ENCODE measurements at regions not wholly inside any gene's neighbourhood (a gene's known extent, or its start where the extent isn't known, plus 50 kb on each side); places are given as distances from the start of the nearest gene placed in this dataset.

GRCh38 chr4:1541449-1542225, 135.4 kb upstream of the NKX1-1 start:
- H3K27ac ChIP-seq (ENCODE audit: low read depth, low read length): no peak overlapping the region
- H3K4me1 Mint-ChIP-seq: peaks cover 3 to 17% (median 7%) of the 10 kb centered on the region in 4 donors
- CTCF ChIA-PET (ENCODE audit: partially characterized antibody): no interaction called here
- H3K4me1 ChIP-seq (ENCODE audit: insufficient read depth, low read length): peaks cover 16% of the 10 kb centered on the region
- H3K4me3 Mint-ChIP-seq: no peak overlapping the region
- H3K9me3 Mint-ChIP-seq: no peaks in the 10 kb centered on the region
- H3K9me3 ChIP-seq (ENCODE audit: control insufficient read depth in 1 of 2, low read length in 2 of 2): no peaks in the 10 kb centered on the region
- intact Hi-C loops (cut with micrococcal nuclease): no loop called here
- POLR2A ChIA-PET (ENCODE audit: partially characterized antibody): no interaction called here
- H3K27ac Mint-ChIP-seq: peak overlapping the region in 4 of 7 donors; percentile 38 to 74 (median 64)
- no peaks in the 10 kb centered on the region for H3K36me3 ChIP-seq (ENCODE audit: insufficient read depth, low read length)
- H3K36me3 Mint-ChIP-seq: no peaks in the 10 kb centered on the region
- H3K27me3 Mint-ChIP-seq: no peaks in the 10 kb centered on the region
- no peak overlapping the region for H3K4me3 ChIP-seq (ENCODE audit: low read length in 2 of 2)
- DNase-seq: no peak
- no peaks in the 10 kb centered on the region for H3K27me3 ChIP-seq (ENCODE audit: insufficient read depth, low read length)

DNA sequence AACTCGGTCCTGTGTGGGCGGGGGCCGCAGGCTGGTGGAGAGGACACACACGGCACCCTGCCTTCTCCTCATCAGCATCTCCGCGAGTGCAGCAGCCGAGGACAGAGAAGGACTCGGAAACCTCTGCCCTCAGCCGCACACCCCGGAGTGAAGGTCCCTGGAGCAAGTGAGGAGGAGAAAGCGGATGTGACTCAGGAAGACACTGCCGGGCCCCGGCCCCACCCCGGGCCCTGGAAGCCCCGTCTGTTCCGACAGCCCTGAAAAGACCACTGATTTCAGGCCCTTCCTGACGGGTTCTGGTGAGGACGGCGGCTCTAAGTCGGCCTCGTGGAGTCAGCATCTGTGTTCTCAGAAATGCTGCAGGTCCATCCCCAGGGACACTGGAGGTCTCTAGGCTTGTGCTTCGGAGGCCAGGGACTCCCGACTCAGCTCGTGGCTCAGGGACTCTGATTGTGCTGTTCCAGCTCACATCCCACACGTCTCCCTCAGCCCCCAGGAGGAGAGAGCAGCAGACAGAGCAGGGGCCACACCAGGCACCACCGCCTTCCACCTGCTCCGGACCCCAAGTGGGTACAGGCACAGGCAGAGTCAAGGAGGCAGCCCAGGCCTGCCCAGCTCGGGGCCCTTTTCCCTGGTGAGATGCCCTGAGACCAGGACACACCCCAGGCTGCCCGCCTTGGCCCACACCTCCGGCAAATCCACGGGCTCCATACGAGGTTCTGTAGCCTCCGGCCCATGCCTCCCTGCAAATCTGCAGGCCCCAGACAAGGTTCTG, 134.5 kb upstream of the NKX1-1 start:
- Histone ChIP-seq H3K4me3 (ENCODE audit: low read length in 2 of 2) (no peak overlapping the region), H3K27me3 (ENCODE audit: insufficient read depth, low read length) (no peaks in the 10 kb centered on the region), H3K4me1 (ENCODE audit: insufficient read depth, low read length) (peaks cover 16% of the 10 kb centered on the region), H3K9me3 (ENCODE audit: control insufficient read depth in 1 of 2, low read length in 2 of 2) (no peaks in the 10 kb centered on the region), H3K36me3 (ENCODE audit: insufficient read depth, low read length) (no peaks in the 10 kb centered on the region), H3K27ac (ENCODE audit: low read depth, low read length) (no peak overlapping the region)
- POLR2A ChIA-PET (ENCODE audit: partially characterized antibody): no interaction called here
- intact Hi-C loops (cut with micrococcal nuclease): no loop called here
- Mint-ChIP-seq H3K27me3 (no peaks in the 10 kb centered on the region), H3K9me3 (no peaks in the 10 kb centered on the region), H3K4me3 (peak overlapping the region in 2 of 8 donors; percentile 16 to 39), H3K27ac (no peak overlapping the region), H3K4me1 (peaks cover 3 to 17% (median 7%) of the 10 kb centered on the region in 4 donors), H3K36me3 (no peaks in the 10 kb centered on the region)
- CTCF ChIA-PET (ENCODE audit: partially characterized antibody): no interaction called here
- DNase-seq: no peak

- CTCF ChIA-PET (ENCODE audit: partially characterized antibody): no interaction called here
- H3K9me3 ChIP-seq (ENCODE audit: control insufficient read depth in 1 of 2, low read length in 2 of 2): no peaks in the 10 kb centered on the region
- H3K36me3 Mint-ChIP-seq: no peaks in the 10 kb centered on the region
Measured at GRCh38 chr4:1539859-1540600, 133.8 kb upstream of the NKX1-1 start.

GRCh38 chr4:1538941-1539772, 132.9 kb upstream of the NKX1-1 start:
- intact Hi-C loops (cut with micrococcal nuclease): no loop called here

More at GRCh38 chr4:1539859-1540600, 133.8 kb upstream of the NKX1-1 start:
- H3K27me3 Mint-ChIP-seq: peaks cover 0 to 2% of the 10 kb centered on the region in 2 donors
- no peaks in the 10 kb centered on the region for H3K9me3 Mint-ChIP-seq
- no peak overlapping the region for H3K27ac Mint-ChIP-seq
- H3K36me3 ChIP-seq (ENCODE audit: insufficient read depth, low read length): no peaks in the 10 kb centered on the region
- no peak overlapping the region for H3K4me3 ChIP-seq (ENCODE audit: low read length in 2 of 2)
- no peak overlapping the region for H3K4me3 Mint-ChIP-seq
- H3K4me1 Mint-ChIP-seq: peaks cover 3 to 16% (median 6%) of the 10 kb centered on the region in 4 donors
- H3K27ac ChIP-seq (ENCODE audit: low read depth, low read length): no peak overlapping the region
- H3K27me3 ChIP-seq (ENCODE audit: insufficient read depth, low read length): no peaks in the 10 kb centered on the region
- POLR2A ChIA-PET (ENCODE audit: partially characterized antibody): no interaction called here
- no peak for DNase-seq
- peaks cover 15% of the 10 kb centered on the region for H3K4me1 ChIP-seq (ENCODE audit: insufficient read depth, low read length)
- intact Hi-C loops (cut with micrococcal nuclease): no loop called here

DNA sequence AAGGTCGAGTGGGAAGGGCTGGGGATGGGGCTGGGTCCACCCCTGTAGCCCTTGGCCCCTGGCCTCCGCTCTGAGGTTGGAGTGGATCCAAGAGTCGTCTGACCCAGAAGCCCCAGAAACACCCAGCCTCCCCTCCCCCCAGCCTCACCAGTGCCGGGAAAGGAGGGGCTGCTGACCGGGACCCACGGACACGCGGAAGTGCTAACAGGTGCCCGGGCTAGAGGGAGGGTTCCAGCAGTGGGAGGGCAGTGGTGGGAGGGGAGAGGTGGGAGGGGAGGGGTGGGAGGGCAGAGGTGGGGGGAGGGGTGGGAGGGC, 131.8 kb upstream of the NKX1-1 start:
- Mint-ChIP-seq H3K9me3 (no peaks in the 10 kb centered on the region), H3K27me3 (peaks cover 2 to 4% of the 10 kb centered on the region in 2 donors), H3K4me1 (no peaks in the 10 kb centered on the region), H3K36me3 (no peaks in the 10 kb centered on the region), H3K27ac (no peak overlapping the region), H3K4me3 (no peak overlapping the region)
- no peak overlapping the region for H3K4me3 ChIP-seq (ENCODE audit: low read length in 2 of 2)
- H3K27me3 ChIP-seq (ENCODE audit: insufficient read depth, low read length): no peaks in the 10 kb centered on the region
- no peak for DNase-seq
- intact Hi-C loops (cut with micrococcal nuclease): no loop called here
- no peaks in the 10 kb centered on the region for H3K9me3 ChIP-seq (ENCODE audit: control insufficient read depth in 1 of 2, low read length in 2 of 2)
- ChIA-PET CTCF (ENCODE audit: partially characterized antibody) (no interaction called here), POLR2A (ENCODE audit: partially characterized antibody) (no interaction called here)
- no peaks in the 10 kb centered on the region for H3K36me3 ChIP-seq (ENCODE audit: insufficient read depth, low read length)
- no peak overlapping the region for H3K27ac ChIP-seq (ENCODE audit: low read depth, low read length)
- H3K4me1 ChIP-seq (ENCODE audit: insufficient read depth, low read length): no peaks in the 10 kb centered on the region

More at GRCh38 chr4:1538941-1539772, 132.9 kb upstream of the NKX1-1 start:
- Histone ChIP-seq H3K9me3 (ENCODE audit: control insufficient read depth in 1 of 2, low read length in 2 of 2) (no peaks in the 10 kb centered on the region), H3K27me3 (ENCODE audit: insufficient read depth, low read length) (no peaks in the 10 kb centered on the region), H3K4me1 (ENCODE audit: insufficient read depth, low read length) (peaks cover 6% of the 10 kb centered on the region), H3K36me3 (ENCODE audit: insufficient read depth, low read length) (no peaks in the 10 kb centered on the region), H3K27ac (ENCODE audit: low read depth, low read length) (no peak overlapping the region), H3K4me3 (ENCODE audit: low read length in 2 of 2) (no peak overlapping the region)
- ChIA-PET POLR2A (ENCODE audit: partially characterized antibody) (interaction anchor here (0.7 kb wide), 1 partner anchor 34 kb away, joined by 3 read pairs; no protein-coding TSS in a partner anchor), CTCF (ENCODE audit: partially characterized antibody) (no interaction called here)
- Mint-ChIP-seq H3K4me3 (no peak overlapping the region), H3K27me3 (peaks cover 0 to 2% of the 10 kb centered on the region in 2 donors), H3K4me1 (peaks cover 0 to 8% (median under 1%) of the 10 kb centered on the region in 4 donors), H3K9me3 (no peaks in the 10 kb centered on the region), H3K27ac (no peak overlapping the region), H3K36me3 (no peaks in the 10 kb centered on the region)
- no peak for DNase-seq

DNA sequence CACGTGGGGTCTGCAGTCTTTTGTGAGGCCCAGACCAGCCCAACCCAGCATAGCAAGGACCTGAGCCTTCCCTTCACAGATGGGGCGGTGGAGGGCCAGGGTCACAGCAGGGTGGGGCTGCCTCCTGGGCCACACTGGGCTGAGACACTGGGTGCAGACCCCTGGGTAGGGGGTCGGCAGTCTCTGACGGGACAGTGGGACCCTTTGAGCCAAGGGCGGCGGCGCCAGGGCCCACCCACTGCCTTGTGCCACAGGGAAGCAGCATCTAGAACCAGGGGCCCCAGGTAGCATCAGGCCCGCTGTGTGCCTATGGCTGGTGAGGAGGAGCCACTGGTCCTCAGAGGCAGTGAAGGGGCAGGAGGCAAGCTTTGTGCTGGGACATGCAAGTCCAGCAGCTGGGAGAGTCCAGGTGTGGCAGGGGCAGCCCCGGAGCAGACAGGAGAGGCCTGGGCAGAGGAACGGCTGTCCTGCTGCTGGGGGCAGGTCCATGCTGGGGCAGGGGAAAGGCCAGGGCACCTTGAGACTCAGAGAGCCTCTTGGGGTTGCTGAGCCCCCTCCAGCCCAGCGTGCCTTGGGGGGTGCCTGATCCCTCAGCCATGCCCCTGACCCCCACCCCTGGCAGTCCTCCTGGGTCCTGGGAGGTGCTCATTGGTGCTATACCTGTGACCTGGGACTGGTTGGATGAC, 131.3 kb upstream of the NKX1-1 start:
- intact Hi-C loops (cut with micrococcal nuclease): no loop called here
- Mint-ChIP-seq H3K4me3 (no peak overlapping the region), H3K4me1 (no peaks in the 10 kb centered on the region), H3K9me3 (no peaks in the 10 kb centered on the region), H3K27me3 (peaks cover 2 to 4% of the 10 kb centered on the region in 2 donors), H3K27ac (no peak overlapping the region), H3K36me3 (no peaks in the 10 kb centered on the region)
- no peak overlapping the region for H3K4me3 ChIP-seq (ENCODE audit: low read length in 2 of 2)
- CTCF ChIA-PET (ENCODE audit: partially characterized antibody): no interaction called here
- H3K4me1 ChIP-seq (ENCODE audit: insufficient read depth, low read length): no peaks in the 10 kb centered on the region
- no peak overlapping the region for H3K27ac ChIP-seq (ENCODE audit: low read depth, low read length)
- DNase-seq: no peak
- no peaks in the 10 kb centered on the region for H3K9me3 ChIP-seq (ENCODE audit: control insufficient read depth in 1 of 2, low read length in 2 of 2)
- POLR2A ChIA-PET (ENCODE audit: partially characterized antibody): no interaction called here
- no peaks in the 10 kb centered on the region for H3K36me3 ChIP-seq (ENCODE audit: insufficient read depth, low read length)
- no peaks in the 10 kb centered on the region for H3K27me3 ChIP-seq (ENCODE audit: insufficient read depth, low read length)

All from CD4-positive, alpha-beta memory T cell (primary cell).